ENCODE measurements at regions not wholly inside any gene's neighbourhood (a gene's known extent, or its start where the extent isn't known, plus 50 kb on each side); places are given as distances from the start of the nearest gene placed in this dataset.

DNA sequence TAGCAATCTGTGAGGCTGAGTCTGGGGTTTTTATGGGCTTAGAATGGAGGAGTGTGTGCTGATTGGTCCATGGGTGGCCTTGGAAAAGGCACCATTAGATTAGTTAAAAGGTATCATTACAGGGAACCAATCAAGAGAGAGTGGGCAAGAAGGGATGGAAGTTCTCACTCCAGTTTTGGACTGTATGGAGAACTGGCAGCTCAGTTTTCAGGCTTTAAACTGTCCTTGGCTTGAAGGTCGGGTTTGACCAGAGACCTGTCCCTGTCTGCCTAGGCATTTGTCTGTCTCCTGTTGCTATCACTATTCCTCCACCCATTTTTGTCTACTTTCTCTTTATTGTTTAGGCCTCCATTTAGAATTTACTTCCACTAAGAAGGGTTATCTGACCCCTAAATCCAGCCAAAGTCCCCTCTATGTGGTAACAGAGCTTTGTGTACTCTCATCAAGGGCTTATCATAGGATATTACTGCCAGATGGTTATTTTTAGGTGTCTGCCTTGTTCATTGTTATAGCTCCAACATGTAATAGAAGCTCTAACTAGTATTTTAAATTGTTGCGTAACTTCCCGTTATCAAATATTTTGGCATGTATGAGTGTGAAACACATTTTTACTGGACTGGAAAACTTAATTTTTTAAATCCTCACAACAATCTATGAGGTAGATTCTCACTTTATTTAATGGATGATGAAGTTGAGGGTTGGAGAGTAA, 133.3 kb upstream of the SLC10A2 start:
- DNase-seq (ENCODE audit: low read depth, low spot score) = no peak

DNA sequence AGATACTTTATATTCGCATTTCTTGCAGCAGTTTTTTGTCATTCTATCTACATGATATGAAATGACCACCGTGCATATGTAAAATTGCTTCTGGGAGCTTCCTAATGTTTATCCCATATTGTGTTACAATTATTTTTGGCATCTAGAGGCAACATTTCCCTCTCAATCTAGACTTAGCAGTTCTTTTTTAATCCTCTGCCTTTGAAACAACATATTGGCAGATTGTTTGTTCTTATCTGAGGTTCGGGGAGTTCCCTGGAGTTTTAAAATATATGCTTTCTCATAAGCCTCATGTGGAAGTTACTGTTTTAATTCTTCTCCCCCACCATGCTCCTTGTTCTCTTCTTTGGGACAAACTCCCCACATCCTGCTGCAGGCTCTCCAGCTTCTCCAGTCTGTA, 130.1 kb upstream of the SLC10A2 start:
- no peak for DNase-seq (ENCODE audit: low read depth, low spot score)

DNA sequence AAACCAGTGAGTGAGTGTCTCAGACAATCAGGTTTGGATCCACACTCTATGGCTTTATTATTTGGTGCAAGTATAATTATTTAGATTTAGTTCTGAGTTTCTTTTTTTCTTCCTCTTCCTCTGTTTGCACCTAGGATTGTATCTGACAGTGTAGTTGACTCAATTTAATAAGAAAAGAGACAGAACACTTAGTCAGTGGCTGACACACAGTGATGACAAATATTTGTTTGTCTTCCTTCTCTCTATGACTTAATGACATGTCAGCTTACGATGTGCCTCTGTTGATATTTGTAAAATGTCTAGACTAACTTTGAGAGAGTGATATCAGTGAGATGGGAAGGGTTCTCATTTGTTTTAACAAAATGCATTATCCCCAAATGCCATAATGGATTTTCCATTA, 129.5 kb upstream of the SLC10A2 start:
- no peak for DNase-seq (ENCODE audit: low read depth, low spot score)

- no peak for DNase-seq (ENCODE audit: low read depth, low spot score)
Measured at GRCh38 chr13:103194871-103195270, 128.7 kb upstream of the SLC10A2 start.

- no peak for DNase-seq (ENCODE audit: low read depth, low spot score)
Measured at GRCh38 chr13:103192511-103193135, 126.4 kb upstream of the SLC10A2 start.

- DNase-seq (ENCODE audit: low read depth, low spot score) = no peak
Measured at GRCh38 chr13:103190841-103191240, 124.6 kb upstream of the SLC10A2 start.

- DNase-seq (ENCODE audit: low read depth, low spot score) = no peak
Measured at GRCh38 chr13:103188713-103189326, 122.6 kb upstream of the SLC10A2 start.

DNA sequence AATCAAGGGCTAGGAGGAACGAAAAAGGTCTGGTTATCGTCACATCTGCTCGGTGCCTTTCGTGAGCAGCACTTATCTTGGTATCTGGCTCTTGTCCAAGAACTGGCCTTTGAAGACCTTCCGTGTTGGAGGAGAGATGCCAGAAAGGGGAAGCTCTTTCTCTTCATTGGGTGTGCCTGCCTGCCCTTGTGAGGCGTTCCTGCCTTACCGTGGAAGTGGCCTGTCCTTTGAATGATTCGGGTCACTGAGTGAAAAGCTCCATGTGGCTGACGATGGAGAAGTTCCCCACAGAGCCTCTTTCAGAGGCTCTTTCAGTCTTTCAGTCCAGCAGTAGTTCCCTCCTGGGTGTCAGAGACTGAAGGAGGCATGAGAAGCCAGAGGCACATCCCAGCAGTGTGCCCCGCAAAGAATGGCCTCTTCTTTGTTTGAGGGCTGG, 121.5 kb upstream of the SLC10A2 start:
- DNase-seq (ENCODE audit: low read depth, low spot score) = no peak

- DNase-seq (ENCODE audit: low read depth, low spot score) = no peak
Measured at GRCh38 chr13:103184413-103184812, 118.2 kb upstream of the SLC10A2 start.

DNA sequence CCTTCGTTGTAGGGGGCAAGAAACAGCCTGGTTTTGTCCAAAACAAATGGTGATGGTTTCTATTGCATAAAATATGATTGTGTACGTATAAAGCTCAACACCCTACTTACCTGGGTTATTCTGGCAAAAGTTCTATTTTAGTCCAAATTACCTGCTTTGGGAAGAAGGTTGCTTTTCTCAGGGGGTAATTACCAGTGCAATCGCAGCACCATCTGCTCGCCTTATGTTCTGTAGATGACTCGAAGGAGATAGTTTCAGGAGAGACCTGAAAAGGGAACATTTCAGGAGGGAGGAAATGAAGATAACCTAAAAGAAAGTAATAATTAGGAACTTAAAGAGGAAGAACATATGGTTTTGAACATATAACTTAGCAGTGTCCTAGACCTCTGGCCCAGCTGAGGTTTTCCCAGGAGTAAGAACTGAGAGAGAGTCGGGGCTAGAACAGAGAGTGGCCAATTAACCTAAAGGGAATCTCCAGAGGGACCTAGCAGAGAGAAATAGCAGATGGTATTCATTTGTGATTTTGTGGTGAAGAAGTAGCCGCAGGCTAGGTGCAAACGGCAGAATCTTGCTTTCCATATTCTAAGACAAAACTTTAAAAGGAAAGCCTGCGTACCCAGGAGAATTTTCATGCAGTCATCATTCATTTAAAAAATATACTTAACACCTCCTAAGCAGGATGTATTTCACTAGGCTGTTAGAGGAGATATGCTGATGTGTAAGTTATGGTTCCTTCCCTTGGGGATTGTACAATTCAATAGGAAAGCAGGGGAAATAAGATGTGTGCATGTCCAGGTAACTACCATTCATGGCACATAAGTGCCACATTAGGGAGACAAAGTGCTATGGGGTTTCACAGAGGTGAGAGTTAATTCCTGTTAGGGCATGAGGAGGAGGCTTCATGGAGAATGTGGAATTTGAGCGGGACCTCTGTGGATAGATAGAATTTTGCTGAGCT, 113.0 kb upstream of the SLC10A2 start:
- no peak for DNase-seq (ENCODE audit: low read depth, low spot score)

- DNase-seq (ENCODE audit: low read depth, low spot score) = no peak
Measured at GRCh38 chr13:103174966-103175365, 108.7 kb upstream of the SLC10A2 start.

DNA sequence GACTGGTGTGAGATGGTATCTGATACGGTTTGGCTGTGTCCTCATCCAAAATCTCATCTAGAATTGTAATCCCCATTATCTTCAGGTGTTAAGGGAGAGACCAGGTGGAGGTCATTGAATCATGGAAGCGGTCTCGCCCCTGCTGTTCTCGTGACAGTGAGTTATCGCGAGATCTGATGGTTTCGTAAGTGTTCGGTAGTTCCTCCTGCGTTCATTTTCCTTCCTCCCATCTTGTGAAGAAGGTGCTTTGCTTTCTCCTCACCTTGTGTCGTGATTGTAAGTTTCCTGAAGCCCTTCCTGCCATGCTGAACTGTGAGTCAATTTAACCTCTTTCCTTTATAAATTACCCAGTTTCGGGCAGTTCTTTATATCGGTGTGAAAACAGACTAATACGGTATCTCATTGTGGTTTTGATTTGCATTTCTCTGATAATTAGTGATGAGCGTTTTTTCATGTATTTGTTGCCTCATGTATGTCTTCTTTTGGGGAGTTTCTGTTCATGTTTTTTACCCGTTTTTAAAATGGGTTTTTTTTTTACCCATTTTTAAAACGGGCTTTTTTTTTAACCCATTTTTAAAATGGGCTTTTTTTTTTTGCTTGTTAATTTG, 102.8 kb upstream of the SLC10A2 start:
- no peak for DNase-seq (ENCODE audit: low read depth, low spot score)

- no peak for DNase-seq (ENCODE audit: low read depth, low spot score)
Measured at GRCh38 chr13:103164251-103164650, 98.0 kb upstream of the SLC10A2 start.

DNA sequence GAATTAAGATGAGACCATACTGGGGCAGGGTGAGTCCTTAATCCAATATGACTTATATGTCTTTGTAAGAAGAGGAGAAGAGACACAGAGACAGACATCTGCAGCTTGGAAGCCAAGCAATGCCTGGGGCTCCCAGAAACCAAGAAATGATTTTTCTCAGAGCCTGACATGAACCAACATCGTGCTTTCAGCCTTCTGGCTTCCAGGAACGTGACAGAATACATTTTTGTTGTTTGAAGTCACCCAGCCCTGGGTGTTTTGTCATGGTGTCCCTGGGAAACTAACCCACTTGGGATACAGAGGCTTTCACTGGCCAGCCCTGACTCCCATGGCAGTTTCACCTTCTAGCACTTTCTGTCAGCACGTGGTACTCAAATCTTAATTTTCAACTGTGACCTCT, 95.3 kb upstream of the SLC10A2 start:
- DNase-seq (ENCODE audit: low read depth, low spot score) = no peak

DNA sequence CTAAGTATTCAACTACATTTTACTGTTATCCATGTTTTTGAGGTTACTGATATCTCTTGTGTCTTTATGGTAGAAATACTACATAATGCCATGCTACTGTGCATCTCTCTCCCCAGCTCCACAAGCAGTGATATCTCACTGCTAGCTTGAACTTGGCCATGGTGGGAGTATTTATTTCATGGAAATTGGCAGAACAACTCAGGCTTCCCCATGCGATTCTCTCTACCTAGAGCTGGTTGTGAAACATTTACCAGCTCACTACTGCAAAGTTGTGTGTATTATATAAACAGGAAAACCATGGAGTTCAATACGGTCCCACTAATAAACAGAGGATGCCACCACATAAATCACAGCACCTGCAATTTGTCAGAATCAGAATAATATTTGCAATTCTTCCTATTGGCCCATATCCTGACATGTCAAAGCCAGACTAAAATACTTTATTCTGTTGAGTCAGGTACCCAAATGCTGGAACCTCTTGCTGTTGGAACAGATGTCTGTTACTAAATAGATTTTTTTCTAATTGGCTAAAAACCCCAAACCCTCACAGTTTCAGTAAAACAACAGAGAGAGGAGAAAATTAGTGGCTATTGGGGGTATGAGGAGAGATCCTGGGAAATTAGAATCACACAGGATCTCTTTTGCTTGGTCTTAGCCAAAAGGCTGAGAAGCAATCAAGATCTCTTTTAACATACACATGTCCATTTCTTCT, 91.4 kb upstream of the SLC10A2 start:
- no peak for DNase-seq (ENCODE audit: low read depth, low spot score)

GRCh38 chr13:103157016-103157415, 90.8 kb upstream of the SLC10A2 start:
- no peak for DNase-seq (ENCODE audit: low read depth, low spot score)

DNA sequence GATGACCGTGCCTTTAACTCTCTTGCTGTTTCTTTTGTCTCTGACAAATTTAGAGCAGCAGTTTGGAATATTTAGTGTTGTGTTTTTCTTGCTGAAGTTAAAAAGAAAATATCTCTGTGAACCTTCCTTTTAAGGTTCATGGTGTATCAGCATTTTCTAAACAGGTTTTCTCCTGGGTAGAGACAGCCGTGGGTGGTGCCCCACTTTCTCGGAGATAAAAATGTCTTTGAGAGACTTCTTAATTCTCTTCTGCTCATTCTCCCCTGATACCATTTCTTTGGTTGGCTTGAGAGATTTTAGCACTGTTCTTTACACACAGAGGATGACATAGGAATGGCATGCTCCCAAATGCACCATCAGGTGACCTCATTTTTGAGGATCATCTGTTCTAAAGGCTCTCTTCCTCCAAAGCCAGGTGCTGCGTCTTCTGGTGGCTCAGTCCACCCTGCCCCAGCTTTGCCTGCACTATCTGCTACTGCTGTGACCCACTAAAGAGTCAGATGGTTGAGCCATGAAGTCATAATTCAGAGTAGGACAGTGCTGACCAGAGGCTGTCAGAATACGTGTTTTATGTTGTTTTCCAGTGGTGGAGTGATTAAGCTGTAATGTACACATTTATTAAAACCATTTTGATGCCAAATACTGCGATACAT, 90.3 kb upstream of the SLC10A2 start:
- DNase-seq (ENCODE audit: low read depth, low spot score) = no peak

- DNase-seq (ENCODE audit: low read depth, low spot score) = no peak
Measured at GRCh38 chr13:103153466-103153865, 87.2 kb upstream of the SLC10A2 start.

DNA sequence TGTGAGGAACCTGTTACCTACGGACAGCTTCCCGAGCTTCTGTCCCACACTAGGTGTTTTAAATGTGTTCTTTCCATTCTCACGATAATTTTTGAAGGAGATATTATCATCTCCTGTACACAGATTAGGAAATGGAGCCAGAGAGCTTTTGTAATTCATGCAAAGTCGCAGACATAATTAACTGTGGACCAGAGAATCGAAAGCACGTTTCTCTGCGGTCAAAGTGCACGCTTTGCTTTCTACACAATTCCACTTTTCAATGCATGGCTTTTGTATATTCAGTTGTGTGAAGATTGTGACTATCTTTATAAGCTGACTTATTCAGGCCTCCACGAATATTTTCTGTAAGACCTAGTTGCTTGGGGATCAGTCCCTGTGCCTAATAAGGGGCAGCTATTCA, 81.7 kb upstream of the SLC10A2 start:
- DNase-seq (ENCODE audit: low read depth, low spot score) = no peak

DNA sequence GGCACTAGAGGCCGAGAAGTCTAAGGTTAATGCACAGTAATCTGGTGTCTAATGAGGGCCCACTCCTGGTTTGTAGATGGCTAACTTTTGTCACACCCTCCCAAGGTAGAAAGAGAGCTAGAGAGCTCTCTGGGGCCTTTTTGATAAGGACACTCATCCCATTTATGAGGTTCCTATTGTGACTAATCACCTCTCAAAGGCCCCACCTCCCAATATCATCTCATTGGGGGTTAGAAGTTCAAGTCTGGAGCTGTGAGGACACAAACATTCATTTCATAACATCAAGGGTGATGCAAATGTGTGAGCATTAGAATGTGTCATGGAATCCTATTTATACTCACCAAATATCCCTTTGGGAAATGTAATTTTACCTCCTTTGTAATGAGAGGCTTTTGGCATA, 79.2 kb upstream of the SLC10A2 start:
- no peak for DNase-seq (ENCODE audit: low read depth, low spot score)

Data from pulmonary artery endothelial cell (primary cell).